ENCODE measurements at regions not wholly inside any gene's neighbourhood (a gene's known extent, or its start where the extent isn't known, plus 50 kb on each side); places are given as distances from the start of the nearest gene placed in this dataset.

GRCh38 chr5:99320436-99320835, 391.6 kb upstream of the CHD1 start:
- no peak overlapping the region for H3K4me3 ChIP-seq (replicated peaks in 1 of 2; ENCODE audit: low read depth in 2 of 2, low read length in 2 of 2)
- TF ChIP-seq, protein P1, sequence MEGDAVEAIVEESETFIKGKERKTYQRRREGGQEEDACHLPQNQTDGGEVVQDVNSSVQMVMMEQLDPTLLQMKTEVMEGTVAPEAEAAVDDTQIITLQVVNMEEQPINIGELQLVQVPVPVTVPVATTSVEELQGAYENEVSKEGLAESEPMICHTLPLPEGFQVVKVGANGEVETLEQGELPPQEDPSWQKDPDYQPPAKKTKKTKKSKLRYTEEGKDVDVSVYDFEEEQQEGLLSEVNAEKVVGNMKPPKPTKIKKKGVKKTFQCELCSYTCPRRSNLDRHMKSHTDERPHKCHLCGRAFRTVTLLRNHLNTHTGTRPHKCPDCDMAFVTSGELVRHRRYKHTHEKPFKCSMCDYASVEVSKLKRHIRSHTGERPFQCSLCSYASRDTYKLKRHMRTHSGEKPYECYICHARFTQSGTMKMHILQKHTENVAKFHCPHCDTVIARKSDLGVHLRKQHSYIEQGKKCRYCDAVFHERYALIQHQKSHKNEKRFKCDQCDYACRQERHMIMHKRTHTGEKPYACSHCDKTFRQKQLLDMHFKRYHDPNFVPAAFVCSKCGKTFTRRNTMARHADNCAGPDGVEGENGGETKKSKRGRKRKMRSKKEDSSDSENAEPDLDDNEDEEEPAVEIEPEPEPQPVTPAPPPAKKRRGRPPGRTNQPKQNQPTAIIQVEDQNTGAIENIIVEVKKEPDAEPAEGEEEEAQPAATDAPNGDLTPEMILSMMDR (IDR thresholded peaks at IDR 0.05; ENCODE audit: low read depth, low read length) = no peak
- no peak for DNase-seq (ENCODE audit: low read depth in 2 of 2)

DNA sequence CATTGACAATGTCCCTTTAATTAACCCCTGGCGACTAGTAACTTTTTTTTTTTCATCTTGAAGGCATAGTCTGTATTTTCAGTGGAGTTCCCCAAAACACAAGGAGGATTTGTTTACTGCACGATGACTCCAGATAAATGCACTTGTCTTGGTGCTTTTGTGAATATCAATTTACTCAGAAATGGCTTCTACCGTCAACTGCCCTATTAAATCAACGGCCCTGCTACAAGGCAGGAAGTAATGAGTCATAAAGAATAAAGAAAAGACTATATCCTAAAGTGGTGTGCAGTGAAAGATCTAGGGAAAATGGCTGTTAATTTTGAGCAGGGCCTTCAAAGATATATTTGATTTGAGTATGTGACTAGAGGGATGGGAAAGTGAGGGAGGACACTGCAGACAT, 388.3 kb upstream of the CHD1 start:
- TF ChIP-seq, protein P1 (IDR thresholded peaks at IDR 0.05; ENCODE audit: low read depth, low read length) = no peak
- no peak for DNase-seq (ENCODE audit: low read depth in 2 of 2)
- no peak overlapping the region for H3K4me3 ChIP-seq (replicated peaks in 1 of 2; ENCODE audit: low read depth in 2 of 2, low read length in 2 of 2)

DNA sequence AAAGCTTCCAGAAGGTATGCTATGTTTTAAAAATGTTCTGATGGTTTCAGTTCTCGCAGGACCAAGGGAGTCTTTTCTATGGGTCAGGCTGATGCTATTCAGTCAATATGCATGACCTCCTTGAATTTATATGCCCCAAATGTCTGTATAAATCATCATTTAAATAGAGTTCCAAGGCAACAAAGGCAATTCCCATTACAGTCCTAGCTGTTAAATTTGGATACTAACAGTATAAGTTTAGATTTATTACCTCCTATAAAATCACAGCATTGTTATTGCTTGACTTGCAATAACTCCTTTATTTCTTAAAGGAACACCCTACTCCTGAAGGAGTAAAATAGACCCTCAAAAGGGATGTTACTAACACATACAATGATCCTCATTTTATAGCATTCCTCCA, 387.7 kb upstream of the CHD1 start:
- no peak overlapping the region for H3K4me3 ChIP-seq (replicated peaks in 1 of 2; ENCODE audit: low read depth in 2 of 2, low read length in 2 of 2)
- TF ChIP-seq, protein P1 (IDR thresholded peaks at IDR 0.05; ENCODE audit: low read depth, low read length) = no peak
- DNase-seq (ENCODE audit: low read depth in 2 of 2) = no peak

GRCh38 chr5:99315413-99316183, 386.8 kb upstream of the CHD1 start:
- DNase-seq (ENCODE audit: low read depth in 2 of 2) = no peak
- H3K4me3 ChIP-seq (replicated peaks in 1 of 2; ENCODE audit: low read depth in 2 of 2, low read length in 2 of 2) = no peak overlapping the region
- TF ChIP-seq, protein P1 (IDR thresholded peaks at IDR 0.05; ENCODE audit: low read depth, low read length) = no peak

DNA sequence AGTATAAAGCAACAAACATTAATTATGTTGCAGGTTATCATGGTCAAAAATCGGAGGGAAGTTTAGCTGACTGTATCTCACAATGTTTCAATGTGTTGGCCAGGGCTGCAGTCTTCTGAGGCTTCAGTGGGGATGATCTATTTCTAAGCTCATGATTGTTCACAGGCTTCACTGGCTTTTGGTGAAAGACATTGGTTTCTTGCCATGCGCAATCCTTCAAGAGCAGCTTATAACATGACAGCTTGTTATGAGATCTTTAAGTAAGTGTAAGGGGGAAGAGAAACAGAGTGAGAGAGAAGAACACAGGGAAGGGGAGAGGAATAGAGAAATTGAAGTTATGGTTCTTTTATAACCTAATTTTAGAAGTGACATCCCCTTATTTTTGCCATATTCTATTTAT, 385.9 kb upstream of the CHD1 start:
- no peak overlapping the region for H3K4me3 ChIP-seq (replicated peaks in 1 of 2; ENCODE audit: low read depth in 2 of 2, low read length in 2 of 2)
- no peak for DNase-seq (ENCODE audit: low read depth in 2 of 2)
- TF ChIP-seq, protein P1 (IDR thresholded peaks at IDR 0.05; ENCODE audit: low read depth, low read length) = no peak

- DNase-seq (ENCODE audit: low read depth in 2 of 2) = no peak
- TF ChIP-seq, protein P1 (IDR thresholded peaks at IDR 0.05; ENCODE audit: low read depth, low read length) = no peak
- no peak overlapping the region for H3K4me3 ChIP-seq (replicated peaks in 1 of 2; ENCODE audit: low read depth in 2 of 2, low read length in 2 of 2)
Measured at GRCh38 chr5:99308131-99308530, 379.3 kb upstream of the CHD1 start.

Measured in cardiac fibroblast (primary cell).